NCI-H748 treated with DMSO at 0.1 percent for 48 hours (cell line): ENCODE measurements at regions not wholly inside any gene's neighbourhood (a gene's known extent, or its start where the extent isn't known, plus 50 kb on each side); places are given as distances from the start of the nearest gene placed in this dataset.

Source experiments
- DNase-seq: peaks from one replicate; lab custom pipeline; 2025; lab: John Stamatoyannopoulos, UW

GRCh38 chr20:60901831-60902230 lies 350.2 kb upstream of the CDH4 start:
- DNase-seq = no peak

DNA sequence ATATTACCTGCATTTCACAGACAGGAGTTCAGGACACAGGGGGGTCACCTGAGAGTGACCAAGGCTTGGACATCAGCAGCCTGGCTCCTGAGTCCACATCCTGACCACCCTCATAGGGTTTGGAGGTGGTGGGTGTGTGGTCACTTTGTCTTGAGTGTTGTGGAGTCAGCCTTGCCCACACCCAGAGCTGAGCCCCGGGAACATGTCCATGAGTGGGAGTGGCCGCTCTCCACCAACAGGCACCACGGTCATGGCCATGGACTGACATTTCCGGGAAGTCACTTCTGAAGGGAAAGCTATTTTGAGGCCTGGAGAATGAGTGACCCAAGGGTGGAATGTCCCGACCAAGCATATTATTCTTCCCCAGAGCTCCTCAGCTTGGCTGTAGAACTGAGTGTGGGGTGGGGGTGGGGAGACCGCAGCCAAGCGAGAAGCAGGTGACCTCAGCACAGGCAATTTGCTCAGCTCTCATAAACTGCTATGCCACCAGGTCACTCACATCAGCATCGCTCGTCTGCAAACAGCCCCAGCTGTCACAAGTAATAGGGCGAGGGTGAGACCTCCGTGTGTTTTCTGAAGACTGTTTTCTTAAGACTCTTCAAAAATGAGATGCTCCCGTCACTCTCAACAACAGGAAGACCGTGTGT lies 348.6 kb upstream of the CDH4 start:
- no peak for DNase-seq

- DNase-seq = no peak
Measured at GRCh38 chr20:60904730-60905129, 347.3 kb upstream of the CDH4 start.

GRCh38 chr20:60905919-60906318 lies 346.1 kb upstream of the CDH4 start:
- DNase-seq = no peak

DNA sequence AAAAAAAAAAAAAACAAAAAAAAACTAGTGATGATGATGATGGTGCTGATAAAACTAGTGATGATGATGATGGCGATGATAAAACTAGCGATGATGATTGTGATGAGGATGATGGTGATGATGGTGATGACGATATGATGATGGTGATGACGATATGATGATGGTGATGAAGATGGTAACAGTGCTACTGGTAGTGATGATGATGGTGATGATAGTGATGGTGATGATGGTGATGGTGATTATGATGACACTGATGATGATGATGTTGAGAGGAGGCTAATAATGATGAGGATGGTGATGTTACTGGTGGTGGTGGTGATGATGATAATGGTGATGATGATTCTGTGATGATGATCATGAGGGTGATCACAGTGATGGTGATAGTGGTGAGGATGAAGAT lies 345.5 kb upstream of the CDH4 start:
- DNase-seq = no peak

DNA sequence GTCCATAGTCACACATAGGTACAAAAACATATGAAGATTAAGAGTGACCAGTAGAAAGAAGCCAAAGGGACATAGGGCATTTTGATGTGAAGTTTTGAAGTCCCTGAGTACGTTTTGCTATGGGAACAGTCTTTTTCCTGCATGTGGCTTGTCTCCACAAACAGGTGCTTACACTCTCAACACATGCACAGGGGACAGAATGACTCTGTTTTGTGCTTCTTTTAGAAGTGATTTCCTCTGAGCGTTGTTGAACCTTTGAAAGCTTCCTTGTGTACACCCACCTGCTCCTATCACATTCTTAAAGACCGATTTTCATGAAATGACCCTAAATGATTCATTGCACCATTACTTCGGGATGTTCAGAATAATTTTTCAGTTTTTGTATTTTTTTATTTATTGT lies 338.8 kb upstream of the CDH4 start:
- no peak for DNase-seq

GRCh38 chr20:60921022-60921622 lies 330.9 kb upstream of the CDH4 start:
- no peak for DNase-seq

DNA sequence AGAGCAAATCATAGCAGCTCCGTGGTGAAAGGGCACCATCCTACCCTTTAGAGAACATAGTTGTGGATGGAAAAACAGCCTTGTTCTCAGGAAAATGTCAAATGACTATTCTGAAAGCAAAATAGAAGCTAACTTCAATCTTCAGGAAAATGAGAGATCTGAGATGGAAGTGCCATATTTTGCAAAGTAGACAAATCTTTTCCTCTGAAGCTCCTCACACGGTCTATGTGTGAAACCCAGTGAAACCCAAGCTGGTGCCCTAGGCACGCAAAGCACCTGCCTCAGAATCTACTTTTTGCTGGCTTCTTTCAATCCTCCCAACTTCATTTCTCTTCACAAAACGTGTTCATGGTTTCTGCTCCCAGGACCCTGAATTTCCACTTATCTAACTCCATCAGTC lies 325.2 kb upstream of the CDH4 start:
- DNase-seq = no peak

- no peak for DNase-seq
Measured at GRCh38 chr20:60928341-60928740, 323.7 kb upstream of the CDH4 start.

- no peak for DNase-seq
Measured at GRCh38 chr20:60930023-60930790, 321.9 kb upstream of the CDH4 start.

GRCh38 chr20:60931696-60932095 lies 320.4 kb upstream of the CDH4 start:
- DNase-seq = no peak

GRCh38 chr20:60934724-60935123 lies 317.3 kb upstream of the CDH4 start:
- no peak for DNase-seq

- no peak for DNase-seq
Measured at GRCh38 chr20:60935971-60936370, 316.1 kb upstream of the CDH4 start.

GRCh38 chr20:60937585-60937984 lies 314.5 kb upstream of the CDH4 start:
- DNase-seq = no peak

GRCh38 chr20:60941379-60941778 lies 310.7 kb upstream of the CDH4 start:
- no peak for DNase-seq

GRCh38 chr20:60947819-60948218 lies 304.2 kb upstream of the CDH4 start:
- DNase-seq = no peak

GRCh38 chr20:60948224-60948623 lies 303.8 kb upstream of the CDH4 start:
- no peak for DNase-seq

DNA sequence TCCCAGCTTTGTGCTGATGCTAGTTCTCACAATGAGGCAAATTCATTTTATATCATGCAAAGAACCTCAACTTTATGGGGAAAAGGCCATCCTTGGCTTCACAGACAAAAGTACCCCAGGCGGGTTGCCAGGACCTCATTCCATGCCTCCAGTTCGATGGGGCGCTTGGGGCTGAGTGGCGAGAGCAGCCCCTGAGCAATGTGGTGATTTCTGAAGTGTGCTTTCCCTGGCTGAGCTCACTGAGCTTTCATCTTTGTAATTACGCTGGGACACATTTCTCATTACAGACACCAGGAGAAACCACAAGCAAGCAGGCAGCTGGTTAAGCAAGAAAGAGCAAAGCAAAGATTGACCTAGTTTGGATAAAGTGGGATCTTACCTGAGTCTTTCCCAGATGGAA lies 301.5 kb upstream of the CDH4 start:
- DNase-seq = no peak

DNA sequence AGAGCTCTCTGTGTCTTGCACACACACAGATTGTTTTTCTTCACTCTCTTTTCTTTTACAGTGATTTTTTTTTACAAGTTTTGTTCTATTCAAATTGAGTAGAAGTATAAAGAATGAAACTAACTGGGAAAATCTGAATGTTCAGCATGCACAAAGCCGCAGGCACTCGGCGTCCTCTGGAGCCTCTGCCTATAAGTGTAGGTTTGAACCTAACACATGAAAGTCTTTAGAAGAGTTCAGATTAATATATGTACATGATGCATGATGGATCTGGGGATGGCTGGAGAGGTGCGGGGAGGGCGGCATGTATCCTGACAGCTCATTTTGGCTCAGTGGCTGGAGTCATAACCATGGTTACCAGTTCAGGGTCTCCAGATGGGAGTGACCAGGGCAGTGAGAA lies 301.1 kb upstream of the CDH4 start:
- DNase-seq = no peak

DNA sequence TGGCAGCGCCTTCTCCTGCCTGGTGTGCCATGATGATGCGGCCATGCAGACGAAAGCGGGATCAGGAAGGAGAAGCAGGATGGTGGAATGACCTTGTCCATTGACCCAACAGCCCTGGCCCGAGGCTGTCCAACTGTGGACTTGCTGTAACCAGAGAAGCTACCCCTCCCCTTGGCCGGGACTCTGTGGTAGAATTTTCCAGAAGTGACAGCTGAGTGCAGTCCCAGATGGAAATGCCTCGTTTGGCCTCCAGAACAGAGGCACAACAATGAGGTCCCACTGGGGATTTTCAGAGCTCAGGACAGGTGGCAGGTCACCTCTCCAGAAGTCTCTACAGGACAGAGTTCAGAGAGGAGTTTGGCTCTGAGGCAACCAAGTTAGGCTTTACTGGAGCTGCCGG lies 299.2 kb upstream of the CDH4 start:
- DNase-seq = no peak

GRCh38 chr20:60953321-60953720 lies 298.7 kb upstream of the CDH4 start:
- DNase-seq = no peak

DNA sequence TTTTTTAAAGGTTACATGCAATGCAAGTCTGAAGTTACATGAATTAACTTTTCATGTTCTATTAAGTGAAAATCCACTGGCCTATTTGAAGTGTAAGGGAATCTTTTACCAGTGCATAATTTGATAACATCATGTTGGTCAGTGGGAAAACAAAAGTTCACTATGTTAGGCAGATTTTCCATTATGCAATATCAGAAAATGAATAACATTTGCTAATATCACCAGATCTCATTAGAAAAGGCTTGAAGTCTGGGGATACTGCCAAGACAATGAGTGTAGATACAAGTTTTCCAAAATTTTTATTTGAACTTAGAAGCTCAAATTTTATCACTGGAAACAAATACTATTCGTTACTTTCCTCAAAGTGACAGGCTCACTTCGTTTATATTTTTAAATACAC lies 296.4 kb upstream of the CDH4 start:
- no peak for DNase-seq

GRCh38 chr20:60956194-60956593 lies 295.9 kb upstream of the CDH4 start:
- DNase-seq = no peak

DNA sequence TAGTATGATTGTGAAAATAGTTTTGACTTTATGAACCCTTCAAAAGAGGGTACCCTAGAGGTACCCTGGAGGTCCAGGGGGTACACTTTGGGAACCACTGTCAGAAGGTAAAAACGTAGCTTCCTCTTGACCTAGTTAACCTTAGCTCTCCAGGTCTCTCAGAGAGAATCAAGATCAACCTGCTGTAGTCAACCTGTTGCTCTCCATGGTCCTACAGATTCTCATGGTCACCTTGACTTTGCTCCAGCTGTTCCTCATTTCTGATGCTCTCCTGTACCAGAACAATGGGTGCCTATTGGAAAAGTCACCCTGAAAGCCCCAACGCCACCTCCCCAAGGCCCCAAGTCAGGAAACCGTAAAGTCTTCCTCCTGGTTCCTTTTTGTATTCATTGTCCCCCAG lies 294.4 kb upstream of the CDH4 start:
- no peak for DNase-seq
